HG03064 (cell line): ENCODE measurements at regions not wholly inside any gene's neighbourhood (a gene's known extent, or its start where the extent isn't known, plus 50 kb on each side); places are given as distances from the start of the nearest gene placed in this dataset.
"Not testable (repeated sequence)": the region's sequence is repeated elsewhere in the genome, so short reads cannot be mapped to it uniquely, and the experiment has no call there.

ENCODE experiments used
- ATAC-seq: cut with Tn5 transposase; IDR thresholded peaks from one replicate; pipeline ENCODE4 v1.9.1; 2021; ENCODE audit warnings: low read depth; ENCODE audit not compliant: unreplicated experiment

- ATAC-seq = no peak
Observed at GRCh38 chr15:75100679-75101078, 77.3 kb downstream of the PPCDC start.

GRCh38 chr15:75104804-75105557, 81.6 kb downstream of the PPCDC start:
- ATAC-seq = peak; percentile 35

GRCh38 chr15:75107516-75107907, 84.1 kb downstream of the PPCDC start:
- ATAC-seq = no peak

GRCh38 chr15:75107908-75108838, 84.8 kb downstream of the PPCDC start:
- ATAC-seq = no peak

GRCh38 chr15:75109021-75109735, 85.8 kb downstream of the PPCDC start:
- no peak for ATAC-seq

GRCh38 chr15:75109736-75110130, 86.3 kb downstream of the PPCDC start:
- no peak for ATAC-seq

- ATAC-seq = no peak
Observed at GRCh38 chr15:75112278-75112847, 89.0 kb downstream of the PPCDC start.

- peak; percentile 46 for ATAC-seq
Observed at GRCh38 chr15:75112848-75113492, 88.7 kb upstream of the C15orf39 start.

GRCh38 chr15:75114327-75114726, 87.4 kb upstream of the C15orf39 start:
- ATAC-seq = no peak

GRCh38 chr15:75114796-75115195, 86.9 kb upstream of the C15orf39 start:
- ATAC-seq = no peak

GRCh38 chr15:75115411-75115913, 86.2 kb upstream of the C15orf39 start:
- not testable (repeated sequence) for ATAC-seq

- ATAC-seq = not testable (repeated sequence)
Observed at GRCh38 chr15:75116143-75116542, 85.5 kb upstream of the C15orf39 start.

GRCh38 chr15:75117993-75118392, 83.7 kb upstream of the C15orf39 start:
- no peak for ATAC-seq

GRCh38 chr15:75119312-75119711, 82.4 kb upstream of the C15orf39 start:
- not testable (repeated sequence) for ATAC-seq

- ATAC-seq = no peak
Observed at GRCh38 chr15:75121491-75121890, 80.2 kb upstream of the C15orf39 start.

GRCh38 chr15:75123395-75123794, 78.3 kb upstream of the C15orf39 start:
- no peak for ATAC-seq

- ATAC-seq = not testable (repeated sequence)
Observed at GRCh38 chr15:75124278-75124677, 77.4 kb upstream of the C15orf39 start.

- no peak for ATAC-seq
Observed at GRCh38 chr15:75125935-75126334, 75.7 kb upstream of the C15orf39 start.

- ATAC-seq = no peak
Observed at GRCh38 chr15:75126864-75127580, 74.7 kb upstream of the C15orf39 start.
